ENCODE measurements at regions not wholly inside any gene's neighbourhood (a gene's known extent, or its start where the extent isn't known, plus 50 kb on each side); places are given as distances from the start of the nearest gene placed in this dataset.

DNA sequence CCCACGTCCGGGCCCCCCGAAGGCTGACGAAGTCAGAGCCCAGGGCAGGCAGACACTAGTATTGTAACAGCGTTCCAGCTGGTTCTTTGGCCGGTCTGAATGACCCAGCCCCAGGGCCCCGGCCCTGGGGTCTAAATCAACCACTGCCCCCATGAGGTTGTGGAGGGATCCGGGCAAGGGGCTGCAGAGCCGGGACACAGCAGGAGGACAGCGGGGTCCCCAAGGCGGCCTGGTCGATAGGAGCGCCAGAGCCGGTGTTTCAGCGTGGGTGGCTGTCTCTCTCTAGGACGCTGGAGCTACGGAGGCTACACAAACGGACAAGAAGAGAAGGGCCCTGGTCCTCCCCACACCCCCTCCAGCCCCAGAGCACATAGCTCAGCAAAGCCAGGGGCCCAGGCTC lies 101.8 kb downstream of the RBFOX3 start:
- TF ChIP-seq ZBTB7A (IDR thresholded peaks at IDR 0.05; ENCODE audit: low read depth), result no peak
- TF ChIP-seq MAX (IDR thresholded peaks at IDR 0.05), result no peak
- TF ChIP-seq RAD21 (IDR thresholded peaks at IDR 0.05; ENCODE audit: low read depth), result no peak
- TF ChIP-seq NFIC (IDR thresholded peaks at IDR 0.05), result no peak
- TF ChIP-seq TAF1 (IDR thresholded peaks at IDR 0.05; ENCODE audit: low read depth), result no peak
- no peak for TF ChIP-seq EP300 (IDR thresholded peaks at IDR 0.05; ENCODE audit: borderline replicate concordance)
- no peak for TF ChIP-seq TCF12 (IDR thresholded peaks at IDR 0.05; ENCODE audit: low read depth)
- TF ChIP-seq, protein P1, sequence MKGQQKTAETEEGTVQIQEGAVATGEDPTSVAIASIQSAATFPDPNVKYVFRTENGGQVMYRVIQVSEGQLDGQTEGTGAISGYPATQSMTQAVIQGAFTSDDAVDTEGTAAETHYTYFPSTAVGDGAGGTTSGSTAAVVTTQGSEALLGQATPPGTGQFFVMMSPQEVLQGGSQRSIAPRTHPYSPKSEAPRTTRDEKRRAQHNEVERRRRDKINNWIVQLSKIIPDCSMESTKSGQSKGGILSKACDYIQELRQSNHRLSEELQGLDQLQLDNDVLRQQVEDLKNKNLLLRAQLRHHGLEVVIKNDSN (IDR thresholded peaks at IDR 0.05), result no peak
- no peak for TF ChIP-seq TEAD4 (IDR thresholded peaks at IDR 0.05)
- no peak for TF ChIP-seq CREB1 (IDR thresholded peaks at IDR 0.05; ENCODE audit: low read depth)
- TF ChIP-seq, protein P2, sequence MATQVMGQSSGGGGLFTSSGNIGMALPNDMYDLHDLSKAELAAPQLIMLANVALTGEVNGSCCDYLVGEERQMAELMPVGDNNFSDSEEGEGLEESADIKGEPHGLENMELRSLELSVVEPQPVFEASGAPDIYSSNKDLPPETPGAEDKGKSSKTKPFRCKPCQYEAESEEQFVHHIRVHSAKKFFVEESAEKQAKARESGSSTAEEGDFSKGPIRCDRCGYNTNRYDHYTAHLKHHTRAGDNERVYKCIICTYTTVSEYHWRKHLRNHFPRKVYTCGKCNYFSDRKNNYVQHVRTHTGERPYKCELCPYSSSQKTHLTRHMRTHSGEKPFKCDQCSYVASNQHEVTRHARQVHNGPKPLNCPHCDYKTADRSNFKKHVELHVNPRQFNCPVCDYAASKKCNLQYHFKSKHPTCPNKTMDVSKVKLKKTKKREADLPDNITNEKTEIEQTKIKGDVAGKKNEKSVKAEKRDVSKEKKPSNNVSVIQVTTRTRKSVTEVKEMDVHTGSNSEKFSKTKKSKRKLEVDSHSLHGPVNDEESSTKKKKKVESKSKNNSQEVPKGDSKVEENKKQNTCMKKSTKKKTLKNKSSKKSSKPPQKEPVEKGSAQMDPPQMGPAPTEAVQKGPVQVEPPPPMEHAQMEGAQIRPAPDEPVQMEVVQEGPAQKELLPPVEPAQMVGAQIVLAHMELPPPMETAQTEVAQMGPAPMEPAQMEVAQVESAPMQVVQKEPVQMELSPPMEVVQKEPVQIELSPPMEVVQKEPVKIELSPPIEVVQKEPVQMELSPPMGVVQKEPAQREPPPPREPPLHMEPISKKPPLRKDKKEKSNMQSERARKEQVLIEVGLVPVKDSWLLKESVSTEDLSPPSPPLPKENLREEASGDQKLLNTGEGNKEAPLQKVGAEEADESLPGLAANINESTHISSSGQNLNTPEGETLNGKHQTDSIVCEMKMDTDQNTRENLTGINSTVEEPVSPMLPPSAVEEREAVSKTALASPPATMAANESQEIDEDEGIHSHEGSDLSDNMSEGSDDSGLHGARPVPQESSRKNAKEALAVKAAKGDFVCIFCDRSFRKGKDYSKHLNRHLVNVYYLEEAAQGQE (IDR thresholded peaks at IDR 0.05; ENCODE audit: low read depth), result no peak
- no peak for TF ChIP-seq YY1 (IDR thresholded peaks at IDR 0.05; ENCODE audit: low read depth)
- no peak for TF ChIP-seq FOXM1 (IDR thresholded peaks at IDR 0.05; ENCODE audit: borderline replicate concordance, low read depth)
- TF ChIP-seq CEBPB (IDR thresholded peaks at IDR 0.05), result no peak
- no peak for TF ChIP-seq EGR1 (IDR thresholded peaks at IDR 0.05)

DNA sequence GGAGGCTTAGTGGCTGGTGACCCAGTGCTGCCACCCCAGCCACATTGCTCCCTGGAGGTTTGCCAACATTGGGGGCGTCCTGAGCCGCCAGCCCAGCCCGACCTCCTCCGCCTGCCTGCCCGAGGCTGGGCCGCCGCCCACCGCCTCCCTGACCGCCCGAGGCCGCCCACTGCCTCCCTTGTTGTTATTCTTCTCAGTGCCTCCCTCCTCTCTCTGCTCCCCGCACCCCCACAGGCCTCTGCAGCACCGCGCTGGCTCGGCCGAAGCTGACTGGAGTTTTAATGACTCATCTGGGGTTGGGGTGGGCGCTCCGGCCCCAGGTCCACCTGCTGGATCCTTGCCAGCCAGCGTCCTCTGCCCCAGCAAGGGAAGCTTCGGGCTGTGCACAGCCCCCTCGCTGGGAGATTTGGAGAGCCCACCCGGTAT lies 102.5 kb downstream of the RBFOX3 start:
- TF ChIP-seq FOXM1 (IDR thresholded peaks at IDR 0.05; ENCODE audit: borderline replicate concordance, low read depth), result no peak
- no peak for TF ChIP-seq RAD21 (IDR thresholded peaks at IDR 0.05; ENCODE audit: low read depth)
- TF ChIP-seq TCF12 (IDR thresholded peaks at IDR 0.05; ENCODE audit: low read depth), result no peak
- no peak for TF ChIP-seq ZBTB7A (IDR thresholded peaks at IDR 0.05; ENCODE audit: low read depth)
- TF ChIP-seq, protein P1 (IDR thresholded peaks at IDR 0.05), result no peak
- TF ChIP-seq YY1 (IDR thresholded peaks at IDR 0.05; ENCODE audit: low read depth), result no peak
- TF ChIP-seq NFIC (IDR thresholded peaks at IDR 0.05), result no peak
- no peak for TF ChIP-seq CREB1 (IDR thresholded peaks at IDR 0.05; ENCODE audit: low read depth)
- no peak for TF ChIP-seq CEBPB (IDR thresholded peaks at IDR 0.05)
- no peak for TF ChIP-seq EGR1 (IDR thresholded peaks at IDR 0.05)
- TF ChIP-seq, protein P2 (IDR thresholded peaks at IDR 0.05; ENCODE audit: low read depth), result no peak
- TF ChIP-seq TEAD4 (IDR thresholded peaks at IDR 0.05), result no peak
- no peak for TF ChIP-seq TAF1 (IDR thresholded peaks at IDR 0.05; ENCODE audit: low read depth)

- no peak for TF ChIP-seq NFIC (IDR thresholded peaks at IDR 0.05)
Measured at GRCh38 chr17:79506955-79507354, 103.9 kb downstream of the RBFOX3 start.

DNA sequence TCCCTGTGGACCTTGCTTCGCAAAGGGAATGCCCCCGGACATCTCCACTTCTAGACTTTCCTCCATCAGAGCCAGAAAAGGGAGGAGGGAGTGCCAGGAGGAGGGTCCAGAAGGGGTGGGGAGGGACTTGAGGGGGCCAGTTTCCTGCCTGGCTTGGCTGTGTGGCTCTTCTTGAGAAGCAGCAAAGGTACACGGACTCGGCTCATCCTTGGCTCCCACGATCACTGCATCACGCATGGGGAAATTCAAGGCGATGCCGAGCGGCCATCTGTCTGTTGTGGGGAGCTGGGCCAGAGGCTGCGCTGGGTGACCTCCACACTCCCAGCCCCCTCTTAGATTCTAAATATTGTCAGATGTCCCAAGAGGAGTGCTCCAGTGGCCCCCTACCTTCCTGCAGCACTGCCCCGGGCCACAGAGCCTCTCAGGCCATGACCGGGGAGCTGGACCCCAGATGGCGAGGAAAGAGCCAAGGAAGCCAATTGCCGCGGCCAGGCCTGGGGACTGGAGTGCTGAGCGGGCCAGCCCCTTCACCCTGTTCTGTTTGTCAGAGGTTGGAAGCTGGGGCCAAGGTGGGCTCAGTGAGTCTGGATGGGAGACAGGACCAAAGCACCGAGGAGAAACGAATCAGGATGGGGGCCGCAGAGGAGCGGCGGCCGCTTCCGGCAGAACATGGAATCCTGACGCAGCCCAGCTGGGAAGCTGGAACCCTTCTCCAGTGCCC lies 104.5 kb downstream of the RBFOX3 start:
- TF ChIP-seq CEBPB (IDR thresholded peaks at IDR 0.05) (no peak), ZBTB7A (IDR thresholded peaks at IDR 0.05; ENCODE audit: low read depth) (no peak), FOXM1 (IDR thresholded peaks at IDR 0.05; ENCODE audit: borderline replicate concordance, low read depth) (no peak), YY1 (IDR thresholded peaks at IDR 0.05; ENCODE audit: low read depth) (no peak), EP300 (IDR thresholded peaks at IDR 0.05; ENCODE audit: borderline replicate concordance) (no peak), TAF1 (IDR thresholded peaks at IDR 0.05; ENCODE audit: low read depth) (no peak), MAX (IDR thresholded peaks at IDR 0.05) (no peak)
- TF ChIP-seq, protein P1 (IDR thresholded peaks at IDR 0.05), result no peak

DNA sequence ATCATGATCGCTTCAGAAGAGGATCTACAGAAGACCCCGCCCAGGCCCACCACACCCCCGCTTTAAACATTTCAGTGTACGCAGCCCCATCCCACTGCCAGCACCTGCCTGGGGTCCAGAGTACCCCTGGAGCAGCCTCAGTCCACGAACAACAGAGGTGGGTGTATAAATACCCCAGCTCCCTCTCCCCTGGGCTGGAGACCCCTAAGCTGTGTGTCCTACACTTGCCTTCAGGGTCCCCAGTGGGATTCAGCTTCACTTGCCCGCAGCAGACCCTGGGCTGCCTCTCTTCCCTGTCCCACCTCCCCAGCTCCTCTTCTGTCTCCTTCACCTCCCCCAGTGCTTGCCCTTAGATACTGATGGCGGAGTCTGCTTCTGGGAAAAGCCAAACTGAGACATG lies 105.7 kb downstream of the RBFOX3 start:
- TF ChIP-seq, protein P1 (IDR thresholded peaks at IDR 0.05), result no peak
- TF ChIP-seq RAD21 (IDR thresholded peaks at IDR 0.05; ENCODE audit: low read depth) (no peak), TCF12 (IDR thresholded peaks at IDR 0.05; ENCODE audit: low read depth) (no peak), TAF1 (IDR thresholded peaks at IDR 0.05; ENCODE audit: low read depth) (no peak), FOXM1 (IDR thresholded peaks at IDR 0.05; ENCODE audit: borderline replicate concordance, low read depth) (no peak), CREB1 (IDR thresholded peaks at IDR 0.05; ENCODE audit: low read depth) (no peak), NFIC (IDR thresholded peaks at IDR 0.05) (no peak), TEAD4 (IDR thresholded peaks at IDR 0.05) (no peak), CEBPB (IDR thresholded peaks at IDR 0.05) (no peak)
